Parathyroid adenoma (tissue), 2 donors: ENCODE measurements at regions not wholly inside any gene's neighbourhood (a gene's known extent, or its start where the extent isn't known, plus 50 kb on each side); places are given as distances from the start of the nearest gene placed in this dataset.

Source experiments
- H2AFZ ChIP-seq: fragments of 300-600 bp; sonication (generic); one replicate; pipeline ENCODE4 v1.7.0; 2017; ENCODE audit warnings: antibody characterized with exemption, mild to moderate bottlenecking
- H3K27ac ChIP-seq: fragments of 300-600 bp; sonication (generic); one replicate; pipeline ENCODE4 v1.7.0; 2017
- H3K27me3 ChIP-seq: fragments of 300-600 bp; sonication (generic); one replicate; pipeline ENCODE4 v1.7.0; 2017; ENCODE audit warnings: low read length; ENCODE audit not compliant: control insufficient read depth, insufficient read depth
- H3K36me3 ChIP-seq: fragments of 300-600 bp; sonication (generic); one replicate; pipeline ENCODE4 v1.7.0; 2017; ENCODE audit warnings: low read length; ENCODE audit not compliant: control insufficient read depth, insufficient read depth
- H3K4me1 ChIP-seq: fragments of 300-600 bp; sonication (generic); one replicate; pipeline ENCODE4 v1.7.0; 2017; ENCODE audit warnings: control low read depth
- H3K4me2 ChIP-seq: fragments of 300-600 bp; sonication (generic); one replicate; pipeline ENCODE4 v1.7.0; 2017; ENCODE audit warnings: low read length
- H3K4me3 ChIP-seq: fragments of 300-600 bp; sonication (generic); one replicate; pipeline ENCODE4 v1.7.0; 2017; ENCODE audit warnings: low read depth, low read length
- H3K79me2 ChIP-seq: fragments of 300-600 bp; sonication (generic); one replicate; pipeline ENCODE4 v1.7.0; 2017; ENCODE audit warnings: control low read depth
- H3K9ac ChIP-seq: fragments of 300-600 bp; sonication (generic); one replicate; pipeline ENCODE4 v1.7.0; 2017; ENCODE audit warnings: mild to moderate bottlenecking
- H3K9me3 ChIP-seq: fragments of 300-600 bp; sonication (generic); one replicate; pipeline ENCODE4 v1.7.0; 2017; ENCODE audit warnings: low read length; ENCODE audit not compliant: control insufficient read depth
- CTCF ChIP-seq: fragments of 300-600 bp; sonication (generic); IDR thresholded peaks from one replicate; pipeline ENCODE4 v1.7.0; 2017; ENCODE audit warnings: antibody characterized with exemption, mild to moderate bottlenecking
- donor health status: primary hyperparathyroidism.

GRCh38 chr1:10888291-10888690 lies 91.8 kb upstream of the CASZ1 start:
- H3K36me3 ChIP-seq, result no peaks in the 10 kb centered on the region
- H3K27me3 ChIP-seq, result peaks cover 3% of the 10 kb centered on the region
- no peaks in the 10 kb centered on the region for H3K4me1 ChIP-seq
- H3K9ac ChIP-seq, result no peak overlapping the region
- no peaks in the 10 kb centered on the region for H3K79me2 ChIP-seq
- no peaks in the 10 kb centered on the region for H3K9me3 ChIP-seq
- H2AFZ ChIP-seq, result no peak overlapping the region
- no peak overlapping the region for H3K4me3 ChIP-seq
- no peak overlapping the region for H3K27ac ChIP-seq
- TF ChIP-seq CTCF, result no peak
- no peak overlapping the region for H3K4me2 ChIP-seq

- H3K4me3 ChIP-seq, result no peak overlapping the region
- no peak overlapping the region for H3K27ac ChIP-seq
- H3K36me3 ChIP-seq, result no peaks in the 10 kb centered on the region
- H3K4me1 ChIP-seq, result no peaks in the 10 kb centered on the region
- peaks cover 3% of the 10 kb centered on the region for H3K27me3 ChIP-seq
- H3K9me3 ChIP-seq, result no peaks in the 10 kb centered on the region
- no peaks in the 10 kb centered on the region for H3K79me2 ChIP-seq
- no peak overlapping the region for H3K9ac ChIP-seq
- H3K4me2 ChIP-seq, result no peak overlapping the region
- no peak for TF ChIP-seq CTCF
- H2AFZ ChIP-seq, result no peak overlapping the region
Measured at GRCh38 chr1:10888791-10889649, 92.6 kb upstream of the CASZ1 start.

- no peak overlapping the region for H2AFZ ChIP-seq
- no peak for TF ChIP-seq CTCF
- H3K9ac ChIP-seq, result no peak overlapping the region
- no peak overlapping the region for H3K4me2 ChIP-seq
- no peaks in the 10 kb centered on the region for H3K79me2 ChIP-seq
- H3K27ac ChIP-seq, result no peak overlapping the region
- no peaks in the 10 kb centered on the region for H3K4me1 ChIP-seq
- no peaks in the 10 kb centered on the region for H3K9me3 ChIP-seq
- H3K36me3 ChIP-seq, result no peaks in the 10 kb centered on the region
- peaks cover 3% of the 10 kb centered on the region for H3K27me3 ChIP-seq
- no peak overlapping the region for H3K4me3 ChIP-seq
Measured at GRCh38 chr1:10889650-10890353, 93.4 kb upstream of the CASZ1 start.

- H3K4me1 ChIP-seq, result no peaks in the 10 kb centered on the region
- H3K36me3 ChIP-seq, result no peaks in the 10 kb centered on the region
- TF ChIP-seq CTCF, result no peak
- no peak overlapping the region for H3K27ac ChIP-seq
- no peak overlapping the region for H3K9ac ChIP-seq
- no peaks in the 10 kb centered on the region for H3K79me2 ChIP-seq
- no peak overlapping the region for H2AFZ ChIP-seq
- peaks cover 3% of the 10 kb centered on the region for H3K27me3 ChIP-seq
- no peak overlapping the region for H3K4me2 ChIP-seq
- H3K4me3 ChIP-seq, result no peak overlapping the region
- H3K9me3 ChIP-seq, result no peaks in the 10 kb centered on the region
Measured at GRCh38 chr1:10890491-10891071, 94.1 kb upstream of the CASZ1 start.
